Ovary (tissue), 3 donors: ENCODE measurements at regions not wholly inside any gene's neighbourhood (a gene's known extent, or its start where the extent isn't known, plus 50 kb on each side); places are given as distances from the start of the nearest gene placed in this dataset.

Experiments
- EP300 ChIP-seq: sonication (generic); formaldehyde crosslinking; IDR thresholded peaks from one replicate; pipeline ENCODE4 v1.6.1; 2017; ENCODE audit warnings: antibody characterized with exemption
- POLR2A ChIP-seq: fragments of 450-650 bp; IDR thresholded peaks from one replicate; pipeline ENCODE4 v1.6.1; 2017; ENCODE audit warnings: antibody characterized with exemption, mild to moderate bottlenecking, moderate library complexity
- TF ChIP-seq, protein P1 (sequence below), 3 donors: fragments of 450-650 bp in 2 of 3; fragments of 200-600 bp in 1 of 3; IDR thresholded peaks; one replicate each; pipeline versions ENCODE4 v1.5.1 to v1.8.0; 2016 to 2022; ENCODE audit warnings: antibody characterized with exemption in 3 of 3, mild to moderate bottlenecking in 1 of 3
- donor health status: DM: no; HTN: no; CAD: no.

DNA sequence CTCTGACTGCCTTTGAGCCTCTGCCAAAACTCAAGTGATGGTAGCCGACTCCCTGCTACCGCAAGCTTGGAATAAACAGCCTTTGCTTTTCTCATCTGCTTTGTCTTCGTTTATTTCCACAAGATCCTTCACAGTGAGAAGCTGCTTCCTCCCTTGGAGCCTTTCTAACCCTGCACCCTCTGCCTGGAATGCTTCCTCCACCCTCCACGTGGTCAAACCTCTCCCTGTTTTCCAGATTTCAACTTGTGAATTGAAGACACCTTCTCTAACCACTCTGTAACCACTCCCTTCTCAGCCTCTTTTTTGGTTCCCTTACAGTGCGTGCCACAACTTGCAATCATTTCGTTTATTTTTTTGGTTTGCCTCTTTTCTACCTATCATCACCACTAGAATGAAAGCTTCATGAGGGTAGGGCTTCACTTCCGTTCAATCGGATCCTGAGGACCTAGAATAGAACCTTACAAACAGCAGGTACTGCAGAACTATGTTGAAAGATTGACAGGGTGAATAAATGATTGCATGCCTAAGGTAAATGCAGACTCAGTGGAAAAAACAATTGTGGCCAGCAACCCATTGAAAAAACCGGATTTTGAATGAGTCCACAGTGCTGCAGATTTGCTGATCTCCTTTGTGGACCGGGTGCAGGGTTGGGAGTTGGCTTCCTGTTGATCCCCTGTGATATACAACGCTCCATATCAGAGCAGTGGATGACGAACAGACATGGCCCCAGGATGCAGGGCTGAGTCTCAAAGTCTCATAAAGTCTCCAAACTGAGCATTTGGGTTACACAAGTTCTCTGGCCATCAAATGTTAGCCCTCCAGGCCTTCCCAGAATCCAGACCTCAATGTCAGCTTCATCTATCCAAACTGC lies 51.0 kb upstream of the HIVEP1 start:
- TF ChIP-seq, protein P1, sequence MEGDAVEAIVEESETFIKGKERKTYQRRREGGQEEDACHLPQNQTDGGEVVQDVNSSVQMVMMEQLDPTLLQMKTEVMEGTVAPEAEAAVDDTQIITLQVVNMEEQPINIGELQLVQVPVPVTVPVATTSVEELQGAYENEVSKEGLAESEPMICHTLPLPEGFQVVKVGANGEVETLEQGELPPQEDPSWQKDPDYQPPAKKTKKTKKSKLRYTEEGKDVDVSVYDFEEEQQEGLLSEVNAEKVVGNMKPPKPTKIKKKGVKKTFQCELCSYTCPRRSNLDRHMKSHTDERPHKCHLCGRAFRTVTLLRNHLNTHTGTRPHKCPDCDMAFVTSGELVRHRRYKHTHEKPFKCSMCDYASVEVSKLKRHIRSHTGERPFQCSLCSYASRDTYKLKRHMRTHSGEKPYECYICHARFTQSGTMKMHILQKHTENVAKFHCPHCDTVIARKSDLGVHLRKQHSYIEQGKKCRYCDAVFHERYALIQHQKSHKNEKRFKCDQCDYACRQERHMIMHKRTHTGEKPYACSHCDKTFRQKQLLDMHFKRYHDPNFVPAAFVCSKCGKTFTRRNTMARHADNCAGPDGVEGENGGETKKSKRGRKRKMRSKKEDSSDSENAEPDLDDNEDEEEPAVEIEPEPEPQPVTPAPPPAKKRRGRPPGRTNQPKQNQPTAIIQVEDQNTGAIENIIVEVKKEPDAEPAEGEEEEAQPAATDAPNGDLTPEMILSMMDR (IDR thresholded peaks at IDR 0.05) = no peak
- TF ChIP-seq POLR2A (no peak), EP300 (no peak)
